Hepatocyte (in vitro differentiated cells): ENCODE measurements at regions not wholly inside any gene's neighbourhood (a gene's known extent, or its start where the extent isn't known, plus 50 kb on each side); places are given as distances from the start of the nearest gene placed in this dataset.
"Not testable (repeated sequence)": the region's sequence is repeated elsewhere in the genome, so short reads cannot be mapped to it uniquely, and the experiment has no call there.

Experiments used
- DNase-seq: peaks from one replicate; pipeline ENCODE4 v3.0.0-alpha.2; 2016; ENCODE audit warnings: low spot score
- H2AFZ ChIP-seq: fragments of 200-600 bp; sonication (generic); 2 replicates; pipeline ENCODE4 v1.6.0; 2016; ENCODE audit warnings: antibody characterized with exemption, mild to moderate bottlenecking
- H3K27ac ChIP-seq: fragments of 200-600 bp; sonication (generic); 2 replicates; pipeline ENCODE4 v1.5.1; 2016; ENCODE audit warnings: mild to moderate bottlenecking
- H3K27me3 ChIP-seq: fragments of 200-600 bp; sonication (generic); 2 replicates; pipeline ENCODE4 v1.6.1; 2016
- H3K36me3 ChIP-seq: fragments of 200-600 bp; sonication (generic); replicated peaks from 2 replicates; pipeline ENCODE4 v1.5.1; 2016; ENCODE audit warnings: low read depth; ENCODE audit not compliant: insufficient read depth
- H3K4me1 ChIP-seq: fragments of 200-600 bp; sonication (generic); 2 replicates; pipeline ENCODE4 v1.5.1; 2016; ENCODE audit warnings: mild to moderate bottlenecking, moderate library complexity; ENCODE audit not compliant: insufficient read depth
- H3K4me2 ChIP-seq: fragments of 200-600 bp; sonication (generic); 2 replicates; pipeline ENCODE4 v1.6.0; 2016
- H3K4me3 ChIP-seq: fragments of 200-600 bp; sonication (generic); 2 replicates; pipeline ENCODE4 v1.5.1; 2016; ENCODE audit warnings: mild to moderate bottlenecking
- H3K79me2 ChIP-seq: fragments of 200-600 bp; sonication (generic); 2 replicates; pipeline ENCODE4 v1.6.0; 2017; ENCODE audit warnings: mild to moderate bottlenecking
- H3K9me2 ChIP-seq: fragments of 200-600 bp; sonication (generic); replicated peaks from 2 replicates; pipeline ENCODE4 v1.6.0; 2017; ENCODE audit warnings: mild to moderate bottlenecking; ENCODE audit not compliant: insufficient read depth
- H3K9me3 ChIP-seq: fragments of 200-600 bp; sonication (generic); 2 replicates; pipeline ENCODE4 v1.5.1; 2016; ENCODE audit warnings: low read depth, mild to moderate bottlenecking
- H4K20me1 ChIP-seq: fragments of 200-600 bp; sonication (generic); 2 replicates; pipeline ENCODE4 v1.6.0; 2016; ENCODE audit warnings: mild to moderate bottlenecking; ENCODE audit not compliant: insufficient read depth, poor library complexity, severe bottlenecking
- EZH2 ChIP-seq: fragments of 200-600 bp; sonication (generic); IDR thresholded peaks from 2 replicates; pipeline ENCODE4 v1.6.1; 2016; ENCODE audit warnings: antibody characterized with exemption, mild to moderate bottlenecking, borderline replicate concordance
- EZH2phosphoT487 ChIP-seq: fragments of 200-600 bp; sonication (generic); IDR thresholded peaks from one replicate; pipeline ENCODE4 v1.6.1; 2018; ENCODE audit warnings: antibody characterized with exemption, mild to moderate bottlenecking, low read depth, moderate library complexity; ENCODE audit not compliant: unreplicated experiment, severe bottlenecking
- WGBS: methylation state at CpG from one replicate; pipeline ENCODE4 v1.1.6; 2016; ENCODE audit warnings: low lambda C conversion rate; ENCODE audit errors: missing lambda C conversion rate; 5-methylcytosine and 5-hydroxymethylcytosine counted together
- TF ChIP-seq, protein P1 (sequence below): fragments of 200-600 bp; sonication (generic); IDR thresholded peaks from 2 replicates; pipeline ENCODE4 v1.5.1; 2016; ENCODE audit warnings: antibody characterized with exemption, mild to moderate bottlenecking; ENCODE audit not compliant: poor library complexity

DNA sequence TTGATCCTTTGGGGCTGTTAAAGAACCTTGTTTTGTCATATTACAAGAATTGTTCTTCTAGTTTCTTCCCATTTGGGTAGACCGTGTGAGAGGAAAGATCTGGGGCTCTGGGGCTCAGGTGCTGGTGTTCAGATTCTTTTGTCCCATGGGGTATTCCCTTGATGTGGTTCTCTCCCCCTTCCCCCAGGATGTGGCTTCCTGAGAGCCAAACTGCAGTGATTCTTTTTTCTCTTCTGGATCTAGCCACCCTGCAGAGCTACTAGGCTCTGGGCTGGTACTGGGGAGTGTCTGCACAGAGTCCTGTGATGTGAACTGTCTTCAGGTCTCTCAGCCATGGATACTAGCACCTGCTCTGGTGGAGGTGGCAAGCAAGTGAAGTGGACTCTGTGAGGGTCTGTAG lies 480.5 kb upstream of the MAN1A1 start:
- no peak overlapping the region for H2AFZ ChIP-seq
- no peaks in the 10 kb centered on the region for H3K9me3 ChIP-seq
- no peak overlapping the region for H3K4me2 ChIP-seq
- no peak for DNase-seq
- H3K4me1 ChIP-seq = no peaks in the 10 kb centered on the region
- TF ChIP-seq, protein P1, sequence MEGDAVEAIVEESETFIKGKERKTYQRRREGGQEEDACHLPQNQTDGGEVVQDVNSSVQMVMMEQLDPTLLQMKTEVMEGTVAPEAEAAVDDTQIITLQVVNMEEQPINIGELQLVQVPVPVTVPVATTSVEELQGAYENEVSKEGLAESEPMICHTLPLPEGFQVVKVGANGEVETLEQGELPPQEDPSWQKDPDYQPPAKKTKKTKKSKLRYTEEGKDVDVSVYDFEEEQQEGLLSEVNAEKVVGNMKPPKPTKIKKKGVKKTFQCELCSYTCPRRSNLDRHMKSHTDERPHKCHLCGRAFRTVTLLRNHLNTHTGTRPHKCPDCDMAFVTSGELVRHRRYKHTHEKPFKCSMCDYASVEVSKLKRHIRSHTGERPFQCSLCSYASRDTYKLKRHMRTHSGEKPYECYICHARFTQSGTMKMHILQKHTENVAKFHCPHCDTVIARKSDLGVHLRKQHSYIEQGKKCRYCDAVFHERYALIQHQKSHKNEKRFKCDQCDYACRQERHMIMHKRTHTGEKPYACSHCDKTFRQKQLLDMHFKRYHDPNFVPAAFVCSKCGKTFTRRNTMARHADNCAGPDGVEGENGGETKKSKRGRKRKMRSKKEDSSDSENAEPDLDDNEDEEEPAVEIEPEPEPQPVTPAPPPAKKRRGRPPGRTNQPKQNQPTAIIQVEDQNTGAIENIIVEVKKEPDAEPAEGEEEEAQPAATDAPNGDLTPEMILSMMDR = no peak
- TF ChIP-seq EZH2phosphoT487 (no peak), EZH2 (no peak)
- H3K27me3 ChIP-seq = no peaks in the 10 kb centered on the region
- no peak overlapping the region for H3K4me3 ChIP-seq
- no peaks in the 10 kb centered on the region for H3K9me2 ChIP-seq
- H3K36me3 ChIP-seq = no peaks in the 10 kb centered on the region
- H4K20me1 ChIP-seq = no peaks in the 10 kb centered on the region
- 95% methylated on average over 1 of the region's 1 CpG for WGBS
- no peak overlapping the region for H3K27ac ChIP-seq
- no peaks in the 10 kb centered on the region for H3K79me2 ChIP-seq

GRCh38 chr6:119829499-119829898 lies 479.9 kb upstream of the MAN1A1 start:
- H3K4me2 ChIP-seq, H4K20me1 ChIP-seq, H3K36me3 ChIP-seq, H3K79me2 ChIP-seq, H3K27me3 ChIP-seq, DNase-seq, H3K4me3 ChIP-seq, H3K9me2 ChIP-seq, H3K27ac ChIP-seq, H2AFZ ChIP-seq, H3K9me3 ChIP-seq, H3K4me1 ChIP-seq: not testable (repeated sequence)
- WGBS = 81% methylated on average over 4 of the region's 4 CpGs

GRCh38 chr6:119829006-119829405 lies 479.4 kb upstream of the MAN1A1 start:
- Histone ChIP-seq H3K27ac (no peak overlapping the region), H3K9me2 (no peaks in the 10 kb centered on the region), H3K79me2 (no peaks in the 10 kb centered on the region), H3K9me3 (no peaks in the 10 kb centered on the region), H3K4me2 (no peak overlapping the region), H3K36me3 (no peaks in the 10 kb centered on the region), H3K4me1 (no peaks in the 10 kb centered on the region), H2AFZ (no peak overlapping the region), H4K20me1 (no peaks in the 10 kb centered on the region), H3K27me3 (no peaks in the 10 kb centered on the region), H3K4me3 (no peak overlapping the region)
- no peak for DNase-seq
- TF ChIP-seq EZH2phosphoT487 (no peak), EZH2 (no peak)
- TF ChIP-seq, protein P1 = no peak
- WGBS = 90% methylated on average over 2 of the region's 2 CpGs

GRCh38 chr6:119821380-119821779 lies 471.8 kb upstream of the MAN1A1 start:
- no peak for DNase-seq
- H2AFZ ChIP-seq = no peak overlapping the region
- TF ChIP-seq EZH2phosphoT487 (no peak), EZH2 (no peak)
- TF ChIP-seq, protein P1 = no peak
- no peak overlapping the region for H3K4me3 ChIP-seq
- peaks cover 6% of the 10 kb centered on the region for H3K4me1 ChIP-seq
- H3K36me3 ChIP-seq = no peaks in the 10 kb centered on the region
- H3K9me2 ChIP-seq = no peaks in the 10 kb centered on the region
- no peaks in the 10 kb centered on the region for H3K79me2 ChIP-seq
- H3K27ac ChIP-seq = no peak overlapping the region
- H4K20me1 ChIP-seq = no peaks in the 10 kb centered on the region
- H3K4me2 ChIP-seq = no peak overlapping the region
- no peaks in the 10 kb centered on the region for H3K27me3 ChIP-seq
- H3K9me3 ChIP-seq = no peaks in the 10 kb centered on the region
- WGBS = 77% methylated on average over 3 of the region's 3 CpGs
